ENCODE measurements at regions not wholly inside any gene's neighbourhood (a gene's known extent, or its start where the extent isn't known, plus 50 kb on each side); places are given as distances from the start of the nearest gene placed in this dataset.

DNA sequence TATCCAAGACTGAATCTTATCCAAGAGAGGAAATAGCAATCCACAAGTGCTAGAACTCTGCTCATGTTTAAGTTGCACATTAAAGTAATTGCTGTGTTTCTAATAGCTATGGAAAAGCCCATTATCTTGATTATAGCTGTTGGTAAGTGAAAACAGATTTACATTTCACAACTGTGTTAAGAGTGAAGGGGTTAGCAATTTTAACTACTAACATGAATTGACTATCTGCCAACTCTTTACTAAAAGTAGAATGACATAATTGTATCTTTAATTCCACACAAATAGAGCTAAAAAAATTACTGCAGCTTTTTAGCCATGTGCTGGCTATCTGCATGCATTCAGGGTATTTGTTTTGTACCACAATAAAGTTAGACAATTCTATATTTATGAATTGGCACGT is 277.9 kb upstream of the IRAK1BP1 start:
- Histone ChIP-seq H3K4me1 (peaks cover 0 to 4% (median 0%) of the 10 kb centered on the region in 4 donors), H3K4me3 (no peak overlapping the region), H3K27me3 (no peaks in the 10 kb centered on the region), H3K27ac (no peak overlapping the region), H3K36me3 (no peaks in the 10 kb centered on the region), H3K9me3 (no peaks in the 10 kb centered on the region)
- DNase-seq: no peak
- TF ChIP-seq, protein P1, sequence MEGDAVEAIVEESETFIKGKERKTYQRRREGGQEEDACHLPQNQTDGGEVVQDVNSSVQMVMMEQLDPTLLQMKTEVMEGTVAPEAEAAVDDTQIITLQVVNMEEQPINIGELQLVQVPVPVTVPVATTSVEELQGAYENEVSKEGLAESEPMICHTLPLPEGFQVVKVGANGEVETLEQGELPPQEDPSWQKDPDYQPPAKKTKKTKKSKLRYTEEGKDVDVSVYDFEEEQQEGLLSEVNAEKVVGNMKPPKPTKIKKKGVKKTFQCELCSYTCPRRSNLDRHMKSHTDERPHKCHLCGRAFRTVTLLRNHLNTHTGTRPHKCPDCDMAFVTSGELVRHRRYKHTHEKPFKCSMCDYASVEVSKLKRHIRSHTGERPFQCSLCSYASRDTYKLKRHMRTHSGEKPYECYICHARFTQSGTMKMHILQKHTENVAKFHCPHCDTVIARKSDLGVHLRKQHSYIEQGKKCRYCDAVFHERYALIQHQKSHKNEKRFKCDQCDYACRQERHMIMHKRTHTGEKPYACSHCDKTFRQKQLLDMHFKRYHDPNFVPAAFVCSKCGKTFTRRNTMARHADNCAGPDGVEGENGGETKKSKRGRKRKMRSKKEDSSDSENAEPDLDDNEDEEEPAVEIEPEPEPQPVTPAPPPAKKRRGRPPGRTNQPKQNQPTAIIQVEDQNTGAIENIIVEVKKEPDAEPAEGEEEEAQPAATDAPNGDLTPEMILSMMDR (IDR thresholded peaks at IDR 0.05): no peak
- TF ChIP-seq EP300 (IDR thresholded peaks at IDR 0.05; ENCODE audit: low read depth) (no peak), POLR2AphosphoS5 (IDR thresholded peaks at IDR 0.05) (no peak), POLR2A (IDR thresholded peaks at IDR 0.05) (no peak)
- 27 to 71% methylated on average over 1 of the region's 1 CpG for WGBS, 2 donors (ENCODE audit: low coverage in 1 of 2)
- in situ Hi-C loops (cut with MboI; ENCODE audit: low pct_ligation_motif_present in 1 of 4, low pct_unique_long_range_greater_than_20kb in 1 of 4, low sequenced_read_pairs in 3 of 4) (no loop called here), intact Hi-C loops (cut with DNase I; ENCODE audit: low total_unique reads) (no loop called here)

DNA sequence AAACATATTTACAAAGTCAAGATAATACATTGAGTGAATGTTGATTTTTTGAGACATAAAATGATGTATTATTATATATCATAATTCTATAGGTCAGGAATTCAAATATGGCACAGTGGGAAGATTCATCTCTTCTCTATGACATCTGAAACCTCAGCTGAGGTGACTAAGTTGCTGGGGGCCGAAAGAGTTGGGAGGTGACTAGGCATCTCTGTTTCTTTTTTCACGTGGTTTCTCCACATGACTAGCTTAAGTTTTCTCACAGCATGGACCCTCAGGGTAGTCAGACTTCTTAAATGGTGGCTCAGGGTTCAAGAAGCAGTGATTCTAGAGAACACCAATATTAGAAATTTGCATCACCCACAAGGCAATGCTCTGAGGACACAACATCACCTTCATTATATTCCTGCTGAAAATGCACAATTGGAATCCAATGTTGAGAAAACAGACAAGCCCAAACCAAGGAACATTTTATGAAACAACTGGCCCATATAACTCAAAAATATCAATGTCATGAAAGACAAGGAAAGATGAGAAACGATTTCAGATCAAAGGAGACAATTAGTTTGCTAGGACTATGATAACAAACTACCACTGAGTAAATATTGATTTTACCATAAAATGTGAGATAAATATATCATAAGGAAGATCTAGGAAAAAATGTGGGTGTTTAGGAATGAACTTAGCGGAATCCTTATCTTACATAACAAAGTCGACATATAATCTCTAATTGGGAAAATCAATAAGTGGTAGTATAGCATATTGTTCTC is 273.3 kb upstream of the IRAK1BP1 start:
- intact Hi-C loops (cut with DNase I; ENCODE audit: low total_unique reads): no loop called here
- H3K27me3 ChIP-seq: no peaks in the 10 kb centered on the region
- H3K9me3 ChIP-seq: no peaks in the 10 kb centered on the region
- no peaks in the 10 kb centered on the region for H3K36me3 ChIP-seq
- no peak for DNase-seq
- in situ Hi-C loops (cut with MboI; ENCODE audit: low pct_ligation_motif_present in 1 of 4, low pct_unique_long_range_greater_than_20kb in 1 of 4, low sequenced_read_pairs in 3 of 4): no loop called here
- WGBS, 2 donors (ENCODE audit: low coverage in 1 of 2): 38 to 56% methylated on average over 4 to 5 of the region's 5 CpGs
- H3K27ac ChIP-seq: no peak overlapping the region
- no peak for TF ChIP-seq POLR2AphosphoS5 (IDR thresholded peaks at IDR 0.05)
- TF ChIP-seq POLR2A (IDR thresholded peaks at IDR 0.05): no peak
- TF ChIP-seq EP300 (IDR thresholded peaks at IDR 0.05; ENCODE audit: low read depth): no peak
- H3K4me3 ChIP-seq: no peak overlapping the region
- peaks cover 0 to 8% (median 0%) of the 10 kb centered on the region in 4 donors for H3K4me1 ChIP-seq

GRCh38 chr6:78594668-78595066 is 272.7 kb upstream of the IRAK1BP1 start:
- intact Hi-C loops (cut with DNase I; ENCODE audit: low total_unique reads) (no loop called here), in situ Hi-C loops (cut with MboI; ENCODE audit: low pct_ligation_motif_present in 1 of 4, low pct_unique_long_range_greater_than_20kb in 1 of 4, low sequenced_read_pairs in 3 of 4) (no loop called here)
- TF ChIP-seq POLR2A (IDR thresholded peaks at IDR 0.05): no peak
- TF ChIP-seq POLR2AphosphoS5 (IDR thresholded peaks at IDR 0.05): no peak
- TF ChIP-seq EP300 (IDR thresholded peaks at IDR 0.05; ENCODE audit: low read depth): no peak
- TF ChIP-seq, protein P1 (IDR thresholded peaks at IDR 0.05): no peak
- Histone ChIP-seq H3K4me3 (no peak overlapping the region), H3K27ac (no peak overlapping the region), H3K27me3 (no peaks in the 10 kb centered on the region), H3K9me3 (no peaks in the 10 kb centered on the region), H3K4me1 (peaks cover 0 to 8% (median 0%) of the 10 kb centered on the region in 4 donors), H3K36me3 (no peaks in the 10 kb centered on the region)
- WGBS, 2 donors (ENCODE audit: low coverage in 1 of 2): 43 to 53% methylated on average over 2 of the region's 2 CpGs
- no peak for DNase-seq

DNA sequence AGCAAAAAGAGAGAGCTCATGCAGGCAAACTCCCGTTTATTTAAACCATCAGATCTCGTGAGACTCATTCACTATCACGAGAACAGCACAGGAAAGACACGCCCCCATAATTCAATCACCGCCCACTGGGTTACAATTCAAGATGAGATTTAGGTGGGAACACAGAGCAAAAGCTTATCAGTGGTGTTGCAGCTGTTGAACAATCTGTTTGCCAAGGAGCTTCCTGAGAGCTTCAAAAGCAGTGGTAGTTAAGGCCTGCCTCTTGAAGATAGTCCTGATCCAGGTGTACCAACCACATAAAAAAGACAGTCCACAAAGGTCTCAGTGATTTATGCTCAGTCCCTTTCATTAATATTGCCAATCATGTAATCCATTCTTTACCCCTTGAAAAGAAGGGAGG is 269.4 kb upstream of the IRAK1BP1 start:
- Histone ChIP-seq H3K27me3 (no peaks in the 10 kb centered on the region), H3K27ac (no peak overlapping the region), H3K4me1 (peaks cover 0 to 8% (median 0%) of the 10 kb centered on the region in 4 donors), H3K9me3 (no peaks in the 10 kb centered on the region), H3K4me3 (no peak overlapping the region), H3K36me3 (no peaks in the 10 kb centered on the region)
- no peak for DNase-seq
- intact Hi-C loops (cut with DNase I; ENCODE audit: low total_unique reads) (no loop called here), in situ Hi-C loops (cut with MboI; ENCODE audit: low pct_ligation_motif_present in 1 of 4, low pct_unique_long_range_greater_than_20kb in 1 of 4, low sequenced_read_pairs in 3 of 4) (no loop called here)
- 82% methylated on average over 5 of the region's 5 CpGs; no CpG with 5 or more reads in 1 of the 2 donors for WGBS, 2 donors (ENCODE audit: low coverage in 1 of 2)
- TF ChIP-seq POLR2AphosphoS5 (IDR thresholded peaks at IDR 0.05) (no peak), EP300 (IDR thresholded peaks at IDR 0.05; ENCODE audit: low read depth) (no peak), POLR2A (IDR thresholded peaks at IDR 0.05) (no peak)
- TF ChIP-seq, protein P1 (IDR thresholded peaks at IDR 0.05): no peak

All from transverse colon (tissue), 4 donors.